Adrenal gland (tissue), 9 donors: ENCODE measurements at regions not wholly inside any gene's neighbourhood (a gene's known extent, or its start where the extent isn't known, plus 50 kb on each side); places are given as distances from the start of the nearest gene placed in this dataset.

Source experiments
- DNase-seq, 7 donors: peaks; one replicate each; pipeline ENCODE4 v3.0.0-alpha.2; 2019 to 2020
- H3K27ac ChIP-seq, 5 donors: fragments of 200-600 bp; sonication (generic) in 4 of 5; 1 replicate in 3 of 5; 2 replicates in 2 of 5; pipeline versions ENCODE4 v1.5.1 to v1.8.0; 2016 to 2020; ENCODE audit warnings: mild to moderate bottlenecking in 1 of 5
- H3K27me3 ChIP-seq: fragments of 200-600 bp; 2 replicates; pipeline ENCODE4 v1.8.0; 2021
- H3K36me3 ChIP-seq, 2 donors: fragments of 200-600 bp; replicated peaks in 1 of 2; 1 replicate in 1 of 2; 2 replicates in 1 of 2; pipeline versions ENCODE4 v1.5.1 to v1.8.0; 2018 to 2022
- H3K4me1 ChIP-seq, 2 donors: fragments of 200-600 bp; replicated peaks in 1 of 2; 1 replicate in 1 of 2; 2 replicates in 1 of 2; pipeline versions ENCODE4 v1.5.1 to v1.8.0; 2018 to 2021
- H3K4me3 ChIP-seq, 4 donors: fragments of 200-600 bp; sonication (generic) in 3 of 4; one replicate each; pipeline ENCODE4 v1.5.1; 2016 to 2018
- H3K9me3 ChIP-seq, 3 donors: fragments of 200-600 bp; sonication (generic) in 1 of 3; replicated peaks in 1 of 3; 1 replicate in 2 of 3; 2 replicates in 1 of 3; pipeline versions ENCODE4 v1.5.1 to v1.8.0; 2016 to 2021
- CTCF ChIP-seq, 6 experiments: fragments of 450-650 bp in 4 of 6; fragments of 200-600 bp in 2 of 6; sonication (generic) in 1 of 6; IDR thresholded peaks; 1 replicate in 5 of 6; 2 replicates in 1 of 6; pipeline versions ENCODE4 v1.5.1 to v1.8.0; 2016 to 2021; ENCODE audit warnings: antibody characterized with exemption in 6 of 6, mild to moderate bottlenecking in 2 of 6, moderate library complexity in 1 of 6
- POLR2A ChIP-seq, 2 donors: fragments of 450-650 bp; IDR thresholded peaks; one replicate each; pipeline ENCODE4 v1.6.1; 2017; ENCODE audit warnings: antibody characterized with exemption in 2 of 2, mild to moderate bottlenecking in 2 of 2, moderate library complexity in 1 of 2
- WGBS, 4 donors: extraction: QIAGEN DNeasy Blood & Tissue Kit in 2 of 4; methylation state at CpG; one replicate each; pipeline versions ENCODE4 v1.1.5 to v1.1.7; 2013 to 2017; 5-methylcytosine and 5-hydroxymethylcytosine counted together
- intact Hi-C, 2 donors: fragments of 100-400 bp; cut with DNase I; formaldehyde crosslinking; loops; one replicate each; pipeline versions ENCODE4 v1.14.1 to v1.15.0; 2022 to 2023
- donor health status: healthy with polysubstance abuse.
- donor health status: Bipolar disorder and iron deficiency.
- donor health status: DM: yes; HTN: yes; CAD: no.
- donor health status: DM: no; HTN: no; CAD: no.
- donor health status: DM: no; HTN: no; CAD: no.

- intact Hi-C loops, result loop anchor here in 1 of 2 donors (2.0 kb wide), 1 partner anchor 30 kb away; no protein-coding TSS in a partner anchor
- Histone ChIP-seq H3K36me3 (no peaks in the 10 kb centered on the region), H3K9me3 (no peaks in the 10 kb centered on the region), H3K4me3 (no peak overlapping the region), H3K27me3 (no peaks in the 10 kb centered on the region), H3K27ac (peak overlapping the region; percentile 4 to 72 (median 46)), H3K4me1 (peaks cover 15 to 19% of the 10 kb centered on the region in 2 donors)
- no peak for TF ChIP-seq CTCF (IDR thresholded peaks at IDR 0.05)
- no peak for TF ChIP-seq POLR2A (IDR thresholded peaks at IDR 0.05)
- DNase-seq, result no peak
- 20 to 47% (median 31%) methylated on average over 1 of the region's 1 CpG for WGBS, 4 donors
Measured at GRCh38 chr16:64410306-64410705, 711.6 kb downstream of the CDH11 start.

GRCh38 chr16:64409783-64410210 lies 712.1 kb downstream of the CDH11 start:
- H3K27ac ChIP-seq, result peak overlapping the region; percentile 4 to 72 (median 46)
- peak in 4 of 7 donors; percentile 25 to 53 (median 44) for DNase-seq
- WGBS, 4 donors, result 26 to 39% (median 34%) methylated on average over 4 of the region's 4 CpGs

GRCh38 chr16:64408699-64409098 lies 713.2 kb downstream of the CDH11 start:
- Histone ChIP-seq H3K4me1 (peaks cover 14 to 15% of the 10 kb centered on the region in 2 donors), H3K27ac (no peak overlapping the region), H3K27me3 (no peaks in the 10 kb centered on the region), H3K4me3 (no peak overlapping the region), H3K9me3 (no peaks in the 10 kb centered on the region), H3K36me3 (no peaks in the 10 kb centered on the region)
- WGBS, 4 donors, result 48 to 77% (median 65%) methylated on average over 1 of the region's 1 CpG
- DNase-seq, result no peak
- intact Hi-C loops, result no loop called here
- TF ChIP-seq CTCF (IDR thresholded peaks at IDR 0.05) (no peak), POLR2A (IDR thresholded peaks at IDR 0.05) (no peak)

More at GRCh38 chr16:64409783-64410210, 712.1 kb downstream of the CDH11 start:
- TF ChIP-seq POLR2A (IDR thresholded peaks at IDR 0.05), result no peak
- no peaks in the 10 kb centered on the region for H3K36me3 ChIP-seq
- no peaks in the 10 kb centered on the region for H3K27me3 ChIP-seq
- H3K9me3 ChIP-seq, result no peaks in the 10 kb centered on the region
- H3K4me1 ChIP-seq, result peaks cover 15 to 19% of the 10 kb centered on the region in 2 donors
- H3K4me3 ChIP-seq, result no peak overlapping the region
- intact Hi-C loops, result loop anchor here in 1 of 2 donors (2.0 kb wide), 1 partner anchor 31 kb away; no protein-coding TSS in a partner anchor

GRCh38 chr16:64406770-64407181 lies 715.1 kb downstream of the CDH11 start:
- intact Hi-C loops, result no loop called here
- WGBS, 4 donors, result 66 to 74% (median 71%) methylated on average over 4 of the region's 4 CpGs
- H3K4me3 ChIP-seq, result no peak overlapping the region
- peaks cover 14 to 15% of the 10 kb centered on the region in 2 donors for H3K4me1 ChIP-seq
- no peaks in the 10 kb centered on the region for H3K36me3 ChIP-seq
- H3K9me3 ChIP-seq, result no peaks in the 10 kb centered on the region
- no peaks in the 10 kb centered on the region for H3K27me3 ChIP-seq
- no peak for DNase-seq
- TF ChIP-seq POLR2A (IDR thresholded peaks at IDR 0.05) (no peak), CTCF (IDR thresholded peaks at IDR 0.05) (no peak)
- H3K27ac ChIP-seq, result no peak overlapping the region

GRCh38 chr16:64403352-64403751 lies 718.5 kb downstream of the CDH11 start:
- no peak for TF ChIP-seq POLR2A (IDR thresholded peaks at IDR 0.05)
- TF ChIP-seq CTCF (IDR thresholded peaks at IDR 0.05), result no peak
- H3K27me3 ChIP-seq, result no peaks in the 10 kb centered on the region
- H3K4me1 ChIP-seq, result peaks cover 0 to under 1% of the 10 kb centered on the region in 2 donors
- no peaks in the 10 kb centered on the region for H3K36me3 ChIP-seq
- no peaks in the 10 kb centered on the region for H3K9me3 ChIP-seq
- WGBS, 4 donors, result 95 to 100% (median 96%) methylated on average over 1 of the region's 1 CpG
- DNase-seq, result no peak
- intact Hi-C loops, result no loop called here
- no peak overlapping the region for H3K4me3 ChIP-seq
- no peak overlapping the region for H3K27ac ChIP-seq
